MCF 10A (cell line): ENCODE measurements at regions not wholly inside any gene's neighbourhood (a gene's known extent, or its start where the extent isn't known, plus 50 kb on each side); places are given as distances from the start of the nearest gene placed in this dataset.

Experiments
- BruUV-seq: library from RNA; stranded (reverse); fragments of 400-500 nt; replicated peaks from 2 replicates; lab custom pipeline; 2021; lab: Mats Ljungman, UMichigan
- CTCF ChIA-PET: fragments of 300-600 bp; sonication (Branson Sonifier 250); formaldehyde crosslinking; extraction: SDS; loops from one replicate; lab custom pipeline; 2021; ENCODE audit warnings: antibody characterized with exemption, inconsistent platforms; lab: Yijun Ruan, JAX
- POLR2A ChIA-PET: fragments of 300-600, 350-650 bp; sonication (Branson Sonifier 250); formaldehyde crosslinking; extraction: SDS; loops from one replicate; lab custom pipeline; 2020; ENCODE audit warnings: antibody characterized with exemption, inconsistent platforms; lab: Yijun Ruan, JAX
- DNase-seq: peaks from one replicate; pipeline ENCODE4 v3.0.0-alpha.2; 2018; ENCODE audit not compliant: unreplicated experiment
- H3K27ac Mint-ChIP-seq: one replicate; pipeline ENCODE4 v1.8.0; 2022; ENCODE audit warnings: mild to moderate bottlenecking, low read depth, mixed read lengths; ENCODE audit not compliant: unreplicated experiment
- H3K27me3 Mint-ChIP-seq: one replicate; pipeline ENCODE4 v1.8.0; 2022; ENCODE audit warnings: mixed read lengths; ENCODE audit not compliant: insufficient read depth, unreplicated experiment
- H3K36me3 Mint-ChIP-seq: one replicate; pipeline ENCODE4 v1.8.0; 2022; ENCODE audit warnings: mild to moderate bottlenecking, moderate library complexity, mixed read lengths; ENCODE audit not compliant: insufficient read depth, unreplicated experiment
- H3K4me1 Mint-ChIP-seq: one replicate; pipeline ENCODE4 v1.8.0; 2022; ENCODE audit warnings: mixed read lengths; ENCODE audit not compliant: insufficient read depth, unreplicated experiment
- H3K4me3 Mint-ChIP-seq: one replicate; pipeline ENCODE4 v1.8.0; 2022; ENCODE audit warnings: mild to moderate bottlenecking, moderate library complexity, mixed read lengths; ENCODE audit not compliant: unreplicated experiment
- H3K9me3 Mint-ChIP-seq: one replicate; pipeline ENCODE4 v1.8.0; 2022; ENCODE audit warnings: mixed read lengths; ENCODE audit not compliant: unreplicated experiment
- CTCF ChIP-seq: fragments of 200-600 bp; IDR thresholded peaks from one replicate; pipeline ENCODE4 v1.8.0; 2022; ENCODE audit warnings: antibody characterized with exemption, mild to moderate bottlenecking; ENCODE audit not compliant: unreplicated experiment
- intact Hi-C: fragments of 100-400 bp; cut with micrococcal nuclease; formaldehyde crosslinking; loops from 2 replicates; pipeline ENCODE4 v1.14.1; 2022

- H3K9me3 Mint-ChIP-seq, result no peaks in the 10 kb centered on the region
- H3K27ac Mint-ChIP-seq, result no peak overlapping the region
- ChIA-PET POLR2A (no interaction called here), CTCF (interaction anchor here (0.6 kb wide), 1 partner anchor 87 kb away, joined by 3 read pairs; no protein-coding TSS in a partner anchor)
- no peak overlapping the region for H3K4me3 Mint-ChIP-seq
- no peak for TF ChIP-seq CTCF
- BruUV-seq, result no TSS peak
- H3K27me3 Mint-ChIP-seq, result peaks cover 23% of the 10 kb centered on the region
- H3K36me3 Mint-ChIP-seq, result no peaks in the 10 kb centered on the region
- no peak for DNase-seq
- intact Hi-C loops, result no loop called here
- no peaks in the 10 kb centered on the region for H3K4me1 Mint-ChIP-seq
Observed at GRCh38 chr15:77744398-77744797, 111.7 kb upstream of the LINGO1 start.

GRCh38 chr15:77742570-77742969, 109.9 kb upstream of the LINGO1 start:
- Mint-ChIP-seq H3K4me1 (no peaks in the 10 kb centered on the region), H3K27me3 (peaks cover 41% of the 10 kb centered on the region), H3K9me3 (no peaks in the 10 kb centered on the region), H3K27ac (no peak overlapping the region), H3K36me3 (no peaks in the 10 kb centered on the region), H3K4me3 (no peak overlapping the region)
- no TSS peak for BruUV-seq
- no peak for TF ChIP-seq CTCF
- CTCF ChIA-PET, result no interaction called here
- DNase-seq, result no peak
- intact Hi-C loops, result no loop called here
- POLR2A ChIA-PET, result no interaction called here

GRCh38 chr15:77742127-77742526, 109.4 kb upstream of the LINGO1 start:
- no TSS peak for BruUV-seq
- intact Hi-C loops, result no loop called here
- H3K9me3 Mint-ChIP-seq, result no peaks in the 10 kb centered on the region
- no peaks in the 10 kb centered on the region for H3K4me1 Mint-ChIP-seq
- DNase-seq, result no peak
- CTCF ChIA-PET, result no interaction called here
- H3K4me3 Mint-ChIP-seq, result no peak overlapping the region
- H3K27ac Mint-ChIP-seq, result no peak overlapping the region
- H3K27me3 Mint-ChIP-seq, result peaks cover 45% of the 10 kb centered on the region
- H3K36me3 Mint-ChIP-seq, result no peaks in the 10 kb centered on the region
- no peak for TF ChIP-seq CTCF
- POLR2A ChIA-PET, result no interaction called here

GRCh38 chr15:77741106-77741505, 108.4 kb upstream of the LINGO1 start:
- H3K36me3 Mint-ChIP-seq, result no peaks in the 10 kb centered on the region
- no peak for TF ChIP-seq CTCF
- no TSS peak for BruUV-seq
- H3K4me1 Mint-ChIP-seq, result no peaks in the 10 kb centered on the region
- peaks cover 56% of the 10 kb centered on the region for H3K27me3 Mint-ChIP-seq
- H3K27ac Mint-ChIP-seq, result no peak overlapping the region
- ChIA-PET CTCF (no interaction called here), POLR2A (no interaction called here)
- no peak for DNase-seq
- H3K9me3 Mint-ChIP-seq, result no peaks in the 10 kb centered on the region
- no peak overlapping the region for H3K4me3 Mint-ChIP-seq
- intact Hi-C loops, result no loop called here
